ENCODE measurements at regions not wholly inside any gene's neighbourhood (a gene's known extent, or its start where the extent isn't known, plus 50 kb on each side); places are given as distances from the start of the nearest gene placed in this dataset.
A peak's percentile ranks its signal among the peaks of the same experiment; 100 is the strongest.

- no peak for DNase-seq (ENCODE audit: low spot score)
Measured at GRCh38 chr18:22673182-22673862, 255.6 kb upstream of the CTAGE1 start.

- DNase-seq (ENCODE audit: low spot score): peak; percentile 88
Measured at GRCh38 chr18:22674272-22674671, 256.6 kb upstream of the CTAGE1 start.

- no peak for DNase-seq (ENCODE audit: low spot score)
Measured at GRCh38 chr18:22675006-22675405, 257.3 kb upstream of the CTAGE1 start.

- no peak for DNase-seq (ENCODE audit: low spot score)
Measured at GRCh38 chr18:22676423-22676822, 256.7 kb upstream of the RBBP8 start.

GRCh38 chr18:22678486-22678885 lies 254.6 kb upstream of the RBBP8 start:
- no peak for DNase-seq (ENCODE audit: low spot score)

GRCh38 chr18:22680944-22681343 lies 252.2 kb upstream of the RBBP8 start:
- DNase-seq (ENCODE audit: low spot score): no peak

- no peak for DNase-seq (ENCODE audit: low spot score)
Measured at GRCh38 chr18:22681908-22682307, 251.2 kb upstream of the RBBP8 start.

GRCh38 chr18:22682720-22683119 lies 250.4 kb upstream of the RBBP8 start:
- no peak for DNase-seq (ENCODE audit: low spot score)

- DNase-seq (ENCODE audit: low spot score): peak; percentile 52
Measured at GRCh38 chr18:22683196-22683676, 249.9 kb upstream of the RBBP8 start.

GRCh38 chr18:22683786-22684185 lies 249.3 kb upstream of the RBBP8 start:
- no peak for DNase-seq (ENCODE audit: low spot score)

GRCh38 chr18:22684268-22684667 lies 248.9 kb upstream of the RBBP8 start:
- DNase-seq (ENCODE audit: low spot score): no peak

- no peak for DNase-seq (ENCODE audit: low spot score)
Measured at GRCh38 chr18:22685788-22686187, 247.3 kb upstream of the RBBP8 start.

GRCh38 chr18:22687892-22688680 lies 245.0 kb upstream of the RBBP8 start:
- DNase-seq (ENCODE audit: low spot score): no peak

- DNase-seq (ENCODE audit: low spot score): no peak
Measured at GRCh38 chr18:22688877-22689496, 244.1 kb upstream of the RBBP8 start.

- no peak for DNase-seq (ENCODE audit: low spot score)
Measured at GRCh38 chr18:22689712-22690111, 243.4 kb upstream of the RBBP8 start.

GRCh38 chr18:22690556-22690955 lies 242.6 kb upstream of the RBBP8 start:
- no peak for DNase-seq (ENCODE audit: low spot score)

- DNase-seq (ENCODE audit: low spot score): peak; percentile 45
Measured at GRCh38 chr18:22691946-22692710, 241.0 kb upstream of the RBBP8 start.

- DNase-seq (ENCODE audit: low spot score): peak; percentile 88
Measured at GRCh38 chr18:22694954-22695353, 238.2 kb upstream of the RBBP8 start.

GRCh38 chr18:22695674-22696073 lies 237.5 kb upstream of the RBBP8 start:
- DNase-seq (ENCODE audit: low spot score): no peak

GRCh38 chr18:22697561-22697960 lies 235.6 kb upstream of the RBBP8 start:
- DNase-seq (ENCODE audit: low spot score): no peak

- no peak for DNase-seq (ENCODE audit: low spot score)
Measured at GRCh38 chr18:22698711-22699110, 234.4 kb upstream of the RBBP8 start.

GRCh38 chr18:22699629-22700028 lies 233.5 kb upstream of the RBBP8 start:
- DNase-seq (ENCODE audit: low spot score): no peak

All from AG20443 (cell line).